GM18867 (cell line): ENCODE measurements at regions not wholly inside any gene's neighbourhood (a gene's known extent, or its start where the extent isn't known, plus 50 kb on each side); places are given as distances from the start of the nearest gene placed in this dataset.

ENCODE experiments used
- ATAC-seq: cut with Tn5 transposase; IDR thresholded peaks from one replicate; pipeline ENCODE4 v1.9.1; 2021; ENCODE audit warnings: mild to moderate bottlenecking, moderate library complexity; ENCODE audit not compliant: unreplicated experiment

- ATAC-seq: no peak
These were observed 56.0 kb upstream of the CLDN10 start for GRCh38 chr13:95496485-95496884.

- no peak for ATAC-seq
These were observed 55.1 kb upstream of the CLDN10 start for GRCh38 chr13:95497381-95497807.

GRCh38 chr13:95498886-95499285 lies 53.6 kb upstream of the CLDN10 start:
- no peak for ATAC-seq

GRCh38 chr13:95499811-95500712 lies 52.5 kb upstream of the CLDN10 start:
- no peak for ATAC-seq

- no peak for ATAC-seq
These were observed 50.3 kb upstream of the CLDN10 start for GRCh38 chr13:95502216-95502615.
